HepG2 (cell line): ENCODE measurements at regions not wholly inside any gene's neighbourhood (a gene's known extent, or its start where the extent isn't known, plus 50 kb on each side); places are given as distances from the start of the nearest gene placed in this dataset.

Source experiments
- ATAC-seq: fragments of 200-7000 bp; cut with Tn5 transposase; 3 replicates; pipeline ENCODE4 v1.9.1; 2020; ENCODE audit warnings: mild to moderate bottlenecking, moderate library complexity
- BruUV-seq: library from RNA; stranded (reverse); fragments of 400-500 nt; replicated peaks from 2 replicates; lab custom pipeline; 2021; lab: Mats Ljungman, UMichigan
- CTCF ChIA-PET: fragments of 300-600 bp; formaldehyde crosslinking; extraction: SDS; loops from one replicate; lab custom pipeline; 2021; ENCODE audit warnings: low total read pairs, inconsistent platforms, low intra/inter-chr PET ratio; lab: Yijun Ruan, JAX
- POLR2A ChIA-PET: fragments of 350-600 bp; sonication (Branson Sonifier 250); formaldehyde crosslinking; loops from one replicate; lab custom pipeline; 2020; ENCODE audit warnings: antibody characterized with exemption, inconsistent platforms; lab: Yijun Ruan, JAX
- DNase-seq: peaks from one replicate; pipeline ENCODE4 v3.0.0-alpha.2; 2015; ENCODE audit warnings: low spot score
- FAIRE-seq: peaks from 3 replicates; lab custom pipeline; 2011; peaks lifted over from hg19 to GRCh38; lab: Jason Lieb, UNC
- H2AFZ ChIP-seq: one replicate; pipeline ENCODE4 v1.6.1; 2011; ENCODE audit warnings: low read length, inconsistent platforms
- H3K27ac ChIP-seq: fragments of 300-600 bp; 3 replicates; pipeline ENCODE4 v1.8.0; 2011; ENCODE audit warnings: mixed run types, mild to moderate bottlenecking, mixed read lengths, low read length, inconsistent platforms; ENCODE audit not compliant: insufficient read depth; ENCODE audit errors: extremely low read length
- H3K27me3 ChIP-seq, 2 experiments: fragments of 200-600 bp in 1 of 2; 2 replicates in 1 of 2; 3 replicates in 1 of 2; pipeline versions ENCODE4 v1.6.0 to v1.8.0; 2011; ENCODE audit warnings: low read length in 2 of 2, mild to moderate bottlenecking in 2 of 2, moderate library complexity in 2 of 2, inconsistent platforms in 1 of 2; ENCODE audit not compliant: insufficient read depth in 2 of 2, control insufficient read depth in 1 of 2
- H3K36me3 ChIP-seq, 2 experiments: fragments of 200-600 bp in 1 of 2; replicated peaks in 1 of 2; 2 replicates in 1 of 2; 3 replicates in 1 of 2; pipeline versions ENCODE4 v1.5.1 to v1.8.0; 2011; ENCODE audit warnings: low read length in 2 of 2, inconsistent platforms in 1 of 2; ENCODE audit not compliant: insufficient read depth in 2 of 2, control insufficient read depth in 1 of 2
- H3K4me1 ChIP-seq: 2 replicates; pipeline ENCODE4 v1.5.1; 2012; ENCODE audit warnings: low read length, inconsistent platforms; ENCODE audit not compliant: insufficient read depth
- H3K4me2 ChIP-seq: 2 replicates; pipeline ENCODE4 v1.6.0; 2011; ENCODE audit warnings: low read depth, low read length, inconsistent platforms
- H3K4me3 ChIP-seq, 3 experiments: fragments of 200-600 bp in 1 of 3; sonication (generic), shearing (Covaris generic) in 1 of 3; replicated peaks in 1 of 3; 2 replicates each; pipeline ENCODE4 v1.5.1; 2011 to 2016; ENCODE audit warnings: low read length in 3 of 3, inconsistent platforms in 2 of 3, low read depth in 2 of 3, mild to moderate bottlenecking in 2 of 3, control low read depth in 1 of 3, mixed read lengths in 1 of 3; ENCODE audit not compliant: insufficient read depth in 1 of 3
- H3K79me2 ChIP-seq: one replicate; pipeline ENCODE4 v1.6.1; 2011; ENCODE audit warnings: low read length, inconsistent platforms; ENCODE audit not compliant: insufficient read depth
- H3K9ac ChIP-seq: 2 replicates; pipeline ENCODE4 v1.6.0; 2011; ENCODE audit warnings: mild to moderate bottlenecking, low read depth, low read length, inconsistent platforms; ENCODE audit not compliant: insufficient read depth
- H3K9me3 ChIP-seq: 2 replicates; pipeline ENCODE4 v1.5.1; 2012; ENCODE audit warnings: mild to moderate bottlenecking, low read length
- H4K20me1 ChIP-seq: 2 replicates; pipeline ENCODE4 v1.6.0; 2011; ENCODE audit warnings: inconsistent platforms, mild to moderate bottlenecking, low read length, moderate library complexity; ENCODE audit not compliant: insufficient read depth
- SP4 ChIP-seq: sonication (generic); formaldehyde crosslinking; IDR thresholded peaks from 2 replicates; pipeline ENCODE4 v1.8.1; 2023; ENCODE audit warnings: mild to moderate bottlenecking, missing genetic modification reagents
- ZNF460 ChIP-seq: sonication (generic); formaldehyde crosslinking; IDR thresholded peaks from 2 replicates; pipeline ENCODE4 v1.5.1; 2020; ENCODE audit warnings: missing genetic modification reagents, mild to moderate bottlenecking, borderline replicate concordance
- ZNF501 ChIP-seq: sonication (generic); formaldehyde crosslinking; IDR thresholded peaks from 2 replicates; pipeline ENCODE4 v1.5.1; 2020; ENCODE audit warnings: mild to moderate bottlenecking, moderate library complexity, missing genetic modification reagents
- ZNF549 ChIP-seq: sonication (generic); formaldehyde crosslinking; IDR thresholded peaks from 2 replicates; pipeline ENCODE4 v1.5.0; 2020; ENCODE audit warnings: missing genetic modification reagents
- ZNF577 ChIP-seq: sonication (generic); formaldehyde crosslinking; IDR thresholded peaks from 2 replicates; pipeline ENCODE4 v1.4.0; 2020; ENCODE audit warnings: mild to moderate bottlenecking, low read depth, missing genetic modification reagents, borderline replicate concordance
- ZNF746 ChIP-seq: sonication (generic); formaldehyde crosslinking; IDR thresholded peaks from 2 replicates; pipeline ENCODE4 v1.8.0; 2022; ENCODE audit warnings: mild to moderate bottlenecking, missing genetic modification reagents
- WGBS: methylation state at CpG from one replicate; pipeline ENCODE4 v1.1.6; 2017; ENCODE audit warnings: low lambda C conversion rate; 5-methylcytosine and 5-hydroxymethylcytosine counted together
- in situ Hi-C: cut with HindIII; loops from 2 replicates; pipeline ENCODE4 v1.10.0; 2017; ENCODE audit warnings: low pct_unique_long_range_greater_than_20kb; ENCODE audit not compliant: extremely low pct_ligation_motif_present
- intact Hi-C: fragments of 100-400 bp; cut with micrococcal nuclease; formaldehyde crosslinking; loops from one replicate; pipeline ENCODE4 v1.10.0; 2022; ENCODE audit not compliant: unreplicated experiment
- TF ChIP-seq, protein P1 (sequence below): sonication (generic); formaldehyde crosslinking; IDR thresholded peaks from 2 replicates; pipeline ENCODE4 v1.4.0; 2020; ENCODE audit warnings: mild to moderate bottlenecking, missing genetic modification reagents

DNA sequence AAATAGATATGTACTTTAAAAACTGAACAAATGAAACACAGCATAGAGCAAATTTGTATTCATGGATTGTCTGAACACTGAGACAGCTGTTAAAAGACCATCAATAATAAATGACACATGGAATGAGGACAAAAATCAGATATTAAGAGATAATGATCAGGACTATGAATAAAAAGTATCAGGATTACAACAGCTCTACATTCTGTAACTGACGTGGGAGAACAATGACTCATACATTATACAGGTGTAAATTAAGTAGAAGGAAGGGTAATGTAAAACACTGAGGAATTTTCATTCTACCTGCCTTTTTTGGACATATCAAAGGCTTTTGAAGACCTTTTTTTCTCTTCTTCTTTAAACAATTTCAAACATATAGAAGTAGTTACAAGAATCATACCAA, 310.9 kb upstream of the ANO3 start:
- POLR2A ChIA-PET = no interaction called here
- intact Hi-C loops = no loop called here
- no peaks in the 10 kb centered on the region for H3K79me2 ChIP-seq
- no TSS peak for BruUV-seq
- no peak overlapping the region for H3K4me2 ChIP-seq
- no peaks in the 10 kb centered on the region for H4K20me1 ChIP-seq
- H3K9ac ChIP-seq = no peak overlapping the region
- no peak for DNase-seq
- CTCF ChIA-PET = no interaction called here
- H3K36me3 ChIP-seq = no peaks in the 10 kb centered on the region
- no peaks in the 10 kb centered on the region for H3K9me3 ChIP-seq
- no peaks in the 10 kb centered on the region; a peak in 1 of 5 replicates for H3K27me3 ChIP-seq
- no peak overlapping the region for H3K4me3 ChIP-seq
- 7% methylated on average over 1 of the region's 1 CpG for WGBS
- in situ Hi-C loops = no loop called here
- no peak for TF ChIP-seq SP4 (CRISPR knock-in tag)
- TF ChIP-seq, protein P1, sequence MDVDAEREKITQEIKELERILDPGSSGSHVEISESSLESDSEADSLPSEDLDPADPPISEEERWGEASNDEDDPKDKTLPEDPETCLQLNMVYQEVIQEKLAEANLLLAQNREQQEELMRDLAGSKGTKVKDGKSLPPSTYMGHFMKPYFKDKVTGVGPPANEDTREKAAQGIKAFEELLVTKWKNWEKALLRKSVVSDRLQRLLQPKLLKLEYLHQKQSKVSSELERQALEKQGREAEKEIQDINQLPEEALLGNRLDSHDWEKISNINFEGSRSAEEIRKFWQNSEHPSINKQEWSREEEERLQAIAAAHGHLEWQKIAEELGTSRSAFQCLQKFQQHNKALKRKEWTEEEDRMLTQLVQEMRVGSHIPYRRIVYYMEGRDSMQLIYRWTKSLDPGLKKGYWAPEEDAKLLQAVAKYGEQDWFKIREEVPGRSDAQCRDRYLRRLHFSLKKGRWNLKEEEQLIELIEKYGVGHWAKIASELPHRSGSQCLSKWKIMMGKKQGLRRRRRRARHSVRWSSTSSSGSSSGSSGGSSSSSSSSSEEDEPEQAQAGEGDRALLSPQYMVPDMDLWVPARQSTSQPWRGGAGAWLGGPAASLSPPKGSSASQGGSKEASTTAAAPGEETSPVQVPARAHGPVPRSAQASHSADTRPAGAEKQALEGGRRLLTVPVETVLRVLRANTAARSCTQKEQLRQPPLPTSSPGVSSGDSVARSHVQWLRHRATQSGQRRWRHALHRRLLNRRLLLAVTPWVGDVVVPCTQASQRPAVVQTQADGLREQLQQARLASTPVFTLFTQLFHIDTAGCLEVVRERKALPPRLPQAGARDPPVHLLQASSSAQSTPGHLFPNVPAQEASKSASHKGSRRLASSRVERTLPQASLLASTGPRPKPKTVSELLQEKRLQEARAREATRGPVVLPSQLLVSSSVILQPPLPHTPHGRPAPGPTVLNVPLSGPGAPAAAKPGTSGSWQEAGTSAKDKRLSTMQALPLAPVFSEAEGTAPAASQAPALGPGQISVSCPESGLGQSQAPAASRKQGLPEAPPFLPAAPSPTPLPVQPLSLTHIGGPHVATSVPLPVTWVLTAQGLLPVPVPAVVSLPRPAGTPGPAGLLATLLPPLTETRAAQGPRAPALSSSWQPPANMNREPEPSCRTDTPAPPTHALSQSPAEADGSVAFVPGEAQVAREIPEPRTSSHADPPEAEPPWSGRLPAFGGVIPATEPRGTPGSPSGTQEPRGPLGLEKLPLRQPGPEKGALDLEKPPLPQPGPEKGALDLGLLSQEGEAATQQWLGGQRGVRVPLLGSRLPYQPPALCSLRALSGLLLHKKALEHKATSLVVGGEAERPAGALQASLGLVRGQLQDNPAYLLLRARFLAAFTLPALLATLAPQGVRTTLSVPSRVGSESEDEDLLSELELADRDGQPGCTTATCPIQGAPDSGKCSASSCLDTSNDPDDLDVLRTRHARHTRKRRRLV (CRISPR knock-in tag) = no peak
- TF ChIP-seq ZNF549 (CRISPR knock-in tag) = no peak
- no peak for TF ChIP-seq ZNF746 (CRISPR knock-in tag)
- no peak for TF ChIP-seq ZNF460 (CRISPR knock-in tag)
- TF ChIP-seq ZNF577 (CRISPR knock-in tag) = no peak
- no peak for TF ChIP-seq ZNF501 (CRISPR knock-in tag)
- TF ChIP-seq, all 625 proteins: peak for 0
- Histone ChIP-seq H3K27ac (no peak overlapping the region), H3K4me1 (no peaks in the 10 kb centered on the region), H2AFZ (no peak overlapping the region)
- ATAC-seq = no peak
- no peak for FAIRE-seq
